ENCODE measurements at regions not wholly inside any gene's neighbourhood (a gene's known extent, or its start where the extent isn't known, plus 50 kb on each side); places are given as distances from the start of the nearest gene placed in this dataset.

GRCh38 chr4:159639671-159640323, 536.9 kb downstream of the RAPGEF2 start:
- Mint-ChIP-seq H3K9me3 (no peaks in the 10 kb centered on the region), H3K4me1 (no peaks in the 10 kb centered on the region), H3K27ac (no peak overlapping the region), H3K36me3 (ENCODE audit: low read depth) (no peaks in the 10 kb centered on the region), H3K27me3 (no peaks in the 10 kb centered on the region), H3K4me3 (no peak overlapping the region)
- DNase-seq = no peak
- intact Hi-C loops (cut with micrococcal nuclease) = no loop called here

GRCh38 chr4:159649237-159649636, 546.4 kb downstream of the RAPGEF2 start:
- Mint-ChIP-seq H3K27me3 (no peaks in the 10 kb centered on the region), H3K9me3 (peaks cover 3% of the 10 kb centered on the region), H3K4me3 (no peak overlapping the region), H3K36me3 (ENCODE audit: low read depth) (no peaks in the 10 kb centered on the region), H3K4me1 (no peaks in the 10 kb centered on the region), H3K27ac (no peak overlapping the region)
- DNase-seq = no peak
- intact Hi-C loops (cut with micrococcal nuclease) = no loop called here

- Mint-ChIP-seq H3K36me3 (ENCODE audit: low read depth) (no peaks in the 10 kb centered on the region), H3K4me1 (no peaks in the 10 kb centered on the region), H3K27me3 (no peaks in the 10 kb centered on the region), H3K4me3 (no peak overlapping the region), H3K9me3 (peaks cover 3% of the 10 kb centered on the region), H3K27ac (no peak overlapping the region)
- intact Hi-C loops (cut with micrococcal nuclease) = no loop called here
- no peak for DNase-seq
Observed at GRCh38 chr4:159652871-159653270, 550.0 kb downstream of the RAPGEF2 start.

- no peak for DNase-seq
- Mint-ChIP-seq H3K9me3 (peaks cover under 1% of the 10 kb centered on the region), H3K27ac (no peak overlapping the region), H3K36me3 (ENCODE audit: low read depth) (no peaks in the 10 kb centered on the region), H3K4me1 (no peaks in the 10 kb centered on the region), H3K27me3 (no peaks in the 10 kb centered on the region), H3K4me3 (no peak overlapping the region)
- intact Hi-C loops (cut with micrococcal nuclease) = no loop called here
Observed at GRCh38 chr4:159655547-159655946, 552.7 kb downstream of the RAPGEF2 start.

- H3K36me3 Mint-ChIP-seq (ENCODE audit: low read depth) = no peaks in the 10 kb centered on the region
- no peaks in the 10 kb centered on the region for H3K27me3 Mint-ChIP-seq
- intact Hi-C loops (cut with micrococcal nuclease) = no loop called here
- H3K4me1 Mint-ChIP-seq = no peaks in the 10 kb centered on the region
- DNase-seq = no peak
- H3K27ac Mint-ChIP-seq = no peak overlapping the region
- no peaks in the 10 kb centered on the region for H3K9me3 Mint-ChIP-seq
- no peak overlapping the region for H3K4me3 Mint-ChIP-seq
Observed at GRCh38 chr4:159669094-159669493, 566.2 kb downstream of the RAPGEF2 start.

GRCh38 chr4:159673221-159673620, 570.3 kb downstream of the RAPGEF2 start:
- H3K4me1 Mint-ChIP-seq = no peaks in the 10 kb centered on the region
- no peaks in the 10 kb centered on the region for H3K9me3 Mint-ChIP-seq
- no peak overlapping the region for H3K27ac Mint-ChIP-seq
- no peak for DNase-seq
- intact Hi-C loops (cut with micrococcal nuclease) = no loop called here
- no peaks in the 10 kb centered on the region for H3K36me3 Mint-ChIP-seq (ENCODE audit: low read depth)
- H3K27me3 Mint-ChIP-seq = no peaks in the 10 kb centered on the region
- no peak overlapping the region for H3K4me3 Mint-ChIP-seq

- Mint-ChIP-seq H3K9me3 (no peaks in the 10 kb centered on the region), H3K27ac (no peak overlapping the region), H3K4me3 (no peak overlapping the region), H3K36me3 (ENCODE audit: low read depth) (no peaks in the 10 kb centered on the region), H3K27me3 (no peaks in the 10 kb centered on the region), H3K4me1 (no peaks in the 10 kb centered on the region)
- no peak for DNase-seq
- intact Hi-C loops (cut with micrococcal nuclease) = no loop called here
Observed at GRCh38 chr4:159674241-159674640, 571.4 kb downstream of the RAPGEF2 start.

- no peaks in the 10 kb centered on the region for H3K36me3 Mint-ChIP-seq (ENCODE audit: low read depth)
- no peaks in the 10 kb centered on the region for H3K9me3 Mint-ChIP-seq
- intact Hi-C loops (cut with micrococcal nuclease) = no loop called here
- no peak overlapping the region for H3K27ac Mint-ChIP-seq
- no peak for DNase-seq
- H3K27me3 Mint-ChIP-seq = no peaks in the 10 kb centered on the region
- no peaks in the 10 kb centered on the region for H3K4me1 Mint-ChIP-seq
- H3K4me3 Mint-ChIP-seq = no peak overlapping the region
Observed at GRCh38 chr4:159677521-159677920, 574.6 kb downstream of the RAPGEF2 start.

GRCh38 chr4:159682996-159683395, 580.1 kb downstream of the RAPGEF2 start:
- no peaks in the 10 kb centered on the region for H3K36me3 Mint-ChIP-seq (ENCODE audit: low read depth)

GRCh38 chr4:159684061-159684460, 581.2 kb downstream of the RAPGEF2 start:
- intact Hi-C loops (cut with micrococcal nuclease) = no loop called here
- Mint-ChIP-seq H3K27me3 (no peaks in the 10 kb centered on the region), H3K27ac (no peak overlapping the region), H3K9me3 (peaks cover 3% of the 10 kb centered on the region), H3K4me3 (no peak overlapping the region), H3K36me3 (ENCODE audit: low read depth) (no peaks in the 10 kb centered on the region), H3K4me1 (no peaks in the 10 kb centered on the region)
- DNase-seq = no peak

More at GRCh38 chr4:159682996-159683395, 580.1 kb downstream of the RAPGEF2 start:
- no peaks in the 10 kb centered on the region for H3K27me3 Mint-ChIP-seq
- H3K4me1 Mint-ChIP-seq = no peaks in the 10 kb centered on the region
- no peak for DNase-seq
- intact Hi-C loops (cut with micrococcal nuclease) = no loop called here
- H3K27ac Mint-ChIP-seq = no peak overlapping the region
- H3K9me3 Mint-ChIP-seq = peaks cover 3% of the 10 kb centered on the region
- H3K4me3 Mint-ChIP-seq = no peak overlapping the region

- peaks cover 3% of the 10 kb centered on the region for H3K9me3 Mint-ChIP-seq
- H3K4me3 Mint-ChIP-seq = no peak overlapping the region
- H3K4me1 Mint-ChIP-seq = no peaks in the 10 kb centered on the region
- DNase-seq = no peak
- no peak overlapping the region for H3K27ac Mint-ChIP-seq
- H3K27me3 Mint-ChIP-seq = no peaks in the 10 kb centered on the region
- H3K36me3 Mint-ChIP-seq (ENCODE audit: low read depth) = no peaks in the 10 kb centered on the region
- intact Hi-C loops (cut with micrococcal nuclease) = no loop called here
Observed at GRCh38 chr4:159685340-159686092, 582.6 kb downstream of the RAPGEF2 start.

- peaks cover 3% of the 10 kb centered on the region for H3K9me3 Mint-ChIP-seq
- H3K27ac Mint-ChIP-seq = no peak overlapping the region
- H3K27me3 Mint-ChIP-seq = no peaks in the 10 kb centered on the region
- intact Hi-C loops (cut with micrococcal nuclease) = no loop called here
- no peak for DNase-seq
- H3K4me1 Mint-ChIP-seq = no peaks in the 10 kb centered on the region
- H3K4me3 Mint-ChIP-seq = no peak overlapping the region
- no peaks in the 10 kb centered on the region for H3K36me3 Mint-ChIP-seq (ENCODE audit: low read depth)
Observed at GRCh38 chr4:159689526-159689925, 586.6 kb downstream of the RAPGEF2 start.

- no peak overlapping the region for H3K4me3 Mint-ChIP-seq
- intact Hi-C loops (cut with micrococcal nuclease) = no loop called here
- H3K36me3 Mint-ChIP-seq (ENCODE audit: low read depth) = no peaks in the 10 kb centered on the region
- no peaks in the 10 kb centered on the region for H3K27me3 Mint-ChIP-seq
- DNase-seq = no peak
- no peaks in the 10 kb centered on the region for H3K4me1 Mint-ChIP-seq
- no peak overlapping the region for H3K27ac Mint-ChIP-seq
- H3K9me3 Mint-ChIP-seq = no peaks in the 10 kb centered on the region
Observed at GRCh38 chr4:159697322-159698283, 594.7 kb downstream of the RAPGEF2 start.

- Mint-ChIP-seq H3K36me3 (ENCODE audit: low read depth) (no peaks in the 10 kb centered on the region), H3K27ac (no peak overlapping the region), H3K27me3 (no peaks in the 10 kb centered on the region), H3K4me1 (no peaks in the 10 kb centered on the region), H3K9me3 (no peaks in the 10 kb centered on the region), H3K4me3 (no peak overlapping the region)
- intact Hi-C loops (cut with micrococcal nuclease) = no loop called here
- no peak for DNase-seq
Observed at GRCh38 chr4:159698336-159698735, 595.5 kb downstream of the RAPGEF2 start.

All from activated CD4-positive, alpha-beta T cell treated with anti-CD3 and anti-CD28 coated beads, Interleukin-2, amount 10 ng/mL, durations not matched to agents 24 days and 14 days (primary cell).